Kasumi-1 (cell line): ENCODE measurements at regions not wholly inside any gene's neighbourhood (a gene's known extent, or its start where the extent isn't known, plus 50 kb on each side); places are given as distances from the start of the nearest gene placed in this dataset.

Experiments used
- DNase-seq, 2 experiments: peaks; one replicate each; lab custom pipeline; 2025; lab: John Stamatoyannopoulos, UW

DNA sequence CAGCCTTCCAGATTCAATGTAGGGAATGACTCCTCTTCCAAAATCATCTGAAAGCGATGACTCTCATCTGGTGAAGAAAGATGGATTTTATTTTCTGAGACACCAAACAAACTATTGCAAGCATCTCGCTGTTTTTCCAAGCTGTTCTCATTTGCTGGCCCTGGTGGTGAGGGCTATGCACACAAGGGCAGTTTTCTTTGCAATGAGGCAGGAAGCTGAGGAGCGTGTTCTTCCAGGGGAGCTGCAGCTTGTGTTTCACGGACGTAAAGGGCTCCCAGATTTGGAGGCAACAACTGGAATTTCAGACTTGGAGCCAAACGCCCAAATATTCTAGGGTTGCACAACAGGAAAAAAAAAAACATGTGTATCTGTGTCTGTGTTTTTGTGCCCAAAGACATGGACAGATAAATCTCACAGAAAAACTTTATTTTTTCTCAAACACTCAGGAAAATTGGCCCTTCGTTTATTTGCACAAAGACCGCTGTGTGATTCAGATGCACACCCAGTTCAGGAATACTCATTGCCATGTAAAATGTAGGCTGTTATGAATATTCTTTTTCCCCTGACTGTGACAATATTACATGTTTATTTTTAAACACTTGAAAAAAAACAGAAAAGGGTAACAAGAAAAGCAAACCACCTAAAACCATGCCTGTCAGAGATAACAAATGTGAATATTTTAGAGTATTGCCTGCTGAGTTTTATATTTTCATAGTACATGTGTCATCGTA lies 151.3 kb downstream of the GAS1 start:
- DNase-seq, result no peak

DNA sequence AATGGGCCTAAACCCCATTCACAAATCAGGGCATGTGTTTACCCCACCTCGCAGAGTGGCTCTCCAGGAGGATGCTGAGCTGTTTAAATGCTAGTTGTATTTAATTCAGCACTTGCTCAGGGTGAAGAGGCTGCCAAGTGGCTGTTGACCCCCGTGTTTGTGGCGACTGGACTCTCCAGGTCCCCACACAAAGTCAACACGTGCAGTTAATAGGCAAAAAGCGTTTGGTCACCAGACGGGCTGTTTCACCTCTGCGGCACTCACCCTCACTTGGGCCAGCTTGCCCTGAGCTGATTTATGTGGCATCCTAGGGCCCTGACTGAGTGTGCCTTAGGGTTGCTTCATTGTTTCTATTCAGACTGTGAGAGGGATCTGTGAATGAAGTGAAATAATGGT lies 152.3 kb downstream of the GAS1 start:
- no peak for DNase-seq

DNA sequence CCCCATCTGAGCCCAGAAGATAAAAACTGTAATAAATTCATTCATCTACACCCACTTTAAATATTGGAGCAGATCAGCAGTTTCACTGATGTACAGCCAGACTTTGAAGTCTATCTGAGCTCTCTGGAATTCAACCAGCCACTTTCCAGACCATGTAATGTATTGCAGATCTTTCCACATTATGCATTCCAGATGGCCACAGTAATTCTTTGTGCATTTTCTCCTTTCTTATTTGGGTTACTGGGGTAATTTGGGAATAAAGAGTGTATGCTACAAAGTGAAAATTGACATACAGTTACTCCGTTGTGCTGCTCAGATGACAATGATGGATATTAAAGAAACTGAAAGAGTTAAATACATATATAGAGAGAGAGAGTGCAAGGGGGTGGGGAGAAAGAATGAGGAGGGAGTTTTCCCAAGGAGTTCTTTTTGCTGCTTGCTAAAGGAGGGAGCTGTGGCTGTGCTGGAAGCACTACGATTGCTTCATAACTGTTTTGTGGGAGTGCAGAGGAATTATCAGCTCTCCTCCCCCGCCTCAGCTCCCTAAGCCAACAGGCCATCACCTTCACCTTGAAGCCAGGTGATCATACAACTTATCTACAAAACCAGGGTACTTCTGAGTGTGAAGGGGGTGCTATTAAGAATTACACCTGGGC lies 152.8 kb downstream of the GAS1 start:
- no peak for DNase-seq

DNA sequence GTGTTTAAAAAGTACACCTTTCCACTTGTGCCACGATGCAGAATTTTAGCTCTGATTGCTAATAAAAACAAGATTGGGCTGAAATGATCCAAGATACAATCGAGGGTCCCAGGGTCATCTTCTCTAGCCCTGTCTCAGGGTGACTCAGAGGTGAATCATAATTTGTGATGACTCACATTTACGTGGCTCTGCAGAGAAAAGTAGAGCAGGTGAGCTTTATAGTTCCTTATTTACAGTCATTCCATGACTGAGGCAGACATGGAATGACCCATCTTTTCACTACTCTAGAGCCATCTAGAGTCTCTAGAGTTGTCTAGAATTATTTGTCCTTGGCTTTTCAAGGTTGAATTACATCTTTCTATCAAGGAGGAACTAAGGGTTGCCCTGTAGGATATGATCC lies 155.2 kb downstream of the GAS1 start:
- DNase-seq, result no peak

DNA sequence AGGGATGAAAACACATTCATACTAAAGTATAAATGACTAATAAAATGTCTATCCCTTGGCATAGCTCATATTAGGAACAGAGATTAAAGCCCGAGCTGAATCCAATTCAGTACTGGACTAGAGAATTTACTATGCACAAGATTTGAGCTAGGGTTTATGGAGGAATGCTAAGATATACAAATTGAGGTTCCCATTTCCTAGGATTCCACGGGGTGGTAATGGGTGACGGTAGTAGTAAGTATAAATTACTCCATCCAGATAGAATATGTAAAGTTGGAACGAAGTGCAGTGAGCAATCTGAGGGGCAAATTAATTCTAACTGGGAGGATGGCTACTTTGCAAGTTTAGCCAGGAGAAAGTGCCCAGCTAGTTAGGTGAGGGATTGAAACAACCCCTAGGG lies 156.5 kb downstream of the GAS1 start:
- DNase-seq, result no peak

DNA sequence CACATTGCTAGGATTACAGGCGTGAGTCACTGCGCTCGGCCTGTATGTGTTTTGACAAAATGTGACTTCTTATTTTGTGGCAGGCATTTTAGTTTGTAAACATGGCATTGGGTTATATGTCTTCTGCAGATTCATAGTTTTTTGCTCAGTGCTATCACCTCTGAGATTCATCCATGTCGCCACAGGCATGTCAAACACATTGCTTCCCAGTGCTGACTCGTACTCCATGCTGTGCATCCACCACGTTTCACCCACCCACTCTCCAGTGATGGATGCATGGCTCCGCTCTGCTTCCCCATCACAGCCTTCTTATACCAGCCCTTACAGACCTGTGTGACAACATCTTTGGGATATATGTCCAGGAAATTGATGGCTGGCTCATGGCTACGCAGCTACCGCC lies 158.8 kb downstream of the GAS1 start:
- DNase-seq, result no peak

DNA sequence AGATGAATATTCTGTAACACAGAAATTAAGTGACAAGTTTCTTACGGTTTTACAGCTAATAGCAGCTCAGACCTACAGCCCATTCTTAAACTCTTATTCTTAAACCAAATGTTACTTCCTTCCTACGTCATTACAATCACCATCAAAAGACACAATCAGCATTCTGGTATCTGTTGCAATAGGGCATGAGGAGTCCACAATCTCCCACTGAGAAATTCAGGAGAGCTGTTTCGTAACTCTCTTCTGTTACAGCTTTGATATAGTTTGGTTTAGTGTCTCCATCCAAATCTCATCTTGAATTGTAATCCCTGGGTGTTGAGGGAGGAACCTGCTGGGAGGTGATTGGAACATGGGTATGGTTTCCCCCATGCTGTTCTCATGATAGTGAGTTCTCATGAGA lies 163.4 kb downstream of the GAS1 start:
- DNase-seq, result peak in 1 of 2 experiments; percentile 3

DNA sequence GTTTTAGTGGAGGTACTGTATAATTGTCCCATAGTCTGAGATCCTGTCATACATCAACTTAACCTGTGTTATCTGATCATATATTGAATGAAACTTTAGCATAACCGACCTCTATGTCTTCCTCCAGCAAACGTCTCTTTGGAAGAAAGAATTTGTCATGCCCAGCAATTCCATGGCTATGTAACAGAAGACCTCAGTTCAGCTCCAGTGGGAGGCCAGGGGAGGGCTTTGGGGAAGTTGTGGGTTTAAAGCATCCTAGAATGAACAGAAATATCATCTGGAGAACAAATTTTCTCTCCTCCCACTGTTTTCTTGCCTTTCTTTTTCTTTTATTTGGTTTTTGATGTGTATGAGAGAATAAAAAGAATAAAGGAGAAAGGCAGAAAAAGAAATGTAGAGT lies 164.5 kb downstream of the GAS1 start:
- peak; percentile 16 to 21 for DNase-seq

DNA sequence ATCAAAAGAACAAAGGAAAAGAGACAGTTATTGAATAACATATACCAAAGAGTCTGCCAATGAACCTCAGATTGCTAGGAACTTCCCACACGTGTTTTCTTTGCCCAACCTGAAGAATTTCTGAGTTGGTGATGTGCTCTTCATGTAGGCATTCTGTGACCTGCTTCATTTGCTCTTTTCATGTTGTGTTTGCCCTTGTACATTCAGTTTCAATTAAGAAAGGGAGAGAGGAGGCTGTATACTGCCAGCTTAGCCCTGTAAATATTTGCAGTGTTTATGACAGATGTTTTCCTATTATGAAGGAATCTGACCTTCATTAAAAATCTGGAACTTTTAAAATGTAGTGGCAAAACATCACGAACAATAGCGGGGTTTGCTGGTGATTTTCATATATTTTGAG lies 168.5 kb downstream of the GAS1 start:
- DNase-seq, result no peak

DNA sequence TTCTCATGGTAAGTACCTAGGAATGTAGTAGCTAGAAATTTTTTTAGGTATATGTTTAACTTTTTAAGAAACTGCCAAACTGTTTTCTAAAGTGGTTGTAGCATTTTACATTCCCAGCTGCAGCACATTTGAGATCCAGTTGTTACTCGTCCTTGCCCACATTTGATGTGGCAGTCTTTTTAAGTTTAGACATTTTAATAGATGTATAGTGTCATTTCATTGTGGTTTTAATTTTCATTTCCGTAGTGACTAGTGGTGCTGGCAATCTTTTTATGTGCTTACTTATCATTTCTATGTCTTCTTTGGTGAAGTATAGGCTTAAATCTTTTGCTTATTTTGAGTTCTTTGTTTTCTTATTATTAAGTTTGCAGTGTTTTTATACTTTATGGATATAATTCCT lies 171.6 kb downstream of the GAS1 start:
- no peak for DNase-seq

DNA sequence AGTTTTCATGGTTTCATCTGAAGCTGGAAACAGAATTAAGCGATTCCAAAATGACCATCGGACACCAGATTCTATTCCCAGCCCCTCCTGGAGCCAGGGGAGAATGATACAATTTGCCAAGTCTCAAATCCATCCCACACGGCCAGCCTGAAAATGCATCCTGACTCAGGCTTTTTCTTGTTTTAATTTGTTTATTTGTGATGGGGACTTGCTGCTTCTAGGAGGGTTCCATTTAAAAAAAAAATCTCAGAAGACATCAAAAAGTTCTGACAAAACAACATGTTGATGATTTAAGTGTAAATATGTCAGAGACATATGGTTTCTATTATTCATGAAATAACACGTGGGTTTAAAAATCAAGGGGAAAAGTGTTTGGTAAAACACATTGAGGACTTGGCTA lies 173.2 kb downstream of the GAS1 start:
- no peak for DNase-seq

DNA sequence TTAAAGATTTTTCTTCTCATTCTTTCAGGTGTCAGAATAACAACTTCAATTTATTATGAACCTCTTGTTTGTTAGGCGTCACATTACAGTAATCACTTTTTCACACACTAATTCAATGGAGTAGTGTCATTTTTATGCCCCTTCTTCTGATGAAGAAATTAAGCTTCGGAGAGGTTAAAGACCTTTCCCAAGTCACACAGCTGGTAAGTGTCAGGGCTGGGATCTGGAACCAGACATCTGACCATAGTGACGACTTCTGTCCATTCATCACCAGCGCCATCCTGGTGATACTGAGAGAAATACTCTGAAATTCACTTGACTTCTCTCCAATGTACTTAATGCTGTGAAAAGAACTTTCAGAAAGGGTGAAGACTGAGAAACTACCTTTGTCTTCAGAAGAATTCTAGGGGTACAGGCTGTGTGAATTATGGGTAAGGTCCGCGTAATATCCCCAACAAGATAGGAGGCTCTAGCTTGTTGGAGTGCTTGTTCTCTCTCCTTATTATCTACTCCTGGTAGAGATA lies 173.8 kb downstream of the GAS1 start:
- DNase-seq, result no peak

DNA sequence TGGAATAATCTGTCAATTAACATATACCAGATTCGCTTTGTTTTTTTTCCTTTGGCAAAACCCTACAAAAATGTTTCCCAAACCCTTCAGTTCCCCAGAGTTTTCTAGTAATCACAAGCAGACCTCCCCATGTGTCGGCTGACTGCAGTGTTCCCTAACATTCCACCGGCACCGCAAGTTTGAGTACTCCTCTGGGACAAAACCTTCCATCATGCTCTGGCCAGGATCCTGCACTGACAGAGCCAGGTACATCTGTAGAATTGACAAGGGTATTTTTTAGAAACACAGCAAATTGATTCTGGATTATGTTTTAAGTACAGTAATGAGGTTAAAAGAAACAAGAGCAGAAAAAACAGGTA lies 174.7 kb downstream of the GAS1 start:
- no peak for DNase-seq

DNA sequence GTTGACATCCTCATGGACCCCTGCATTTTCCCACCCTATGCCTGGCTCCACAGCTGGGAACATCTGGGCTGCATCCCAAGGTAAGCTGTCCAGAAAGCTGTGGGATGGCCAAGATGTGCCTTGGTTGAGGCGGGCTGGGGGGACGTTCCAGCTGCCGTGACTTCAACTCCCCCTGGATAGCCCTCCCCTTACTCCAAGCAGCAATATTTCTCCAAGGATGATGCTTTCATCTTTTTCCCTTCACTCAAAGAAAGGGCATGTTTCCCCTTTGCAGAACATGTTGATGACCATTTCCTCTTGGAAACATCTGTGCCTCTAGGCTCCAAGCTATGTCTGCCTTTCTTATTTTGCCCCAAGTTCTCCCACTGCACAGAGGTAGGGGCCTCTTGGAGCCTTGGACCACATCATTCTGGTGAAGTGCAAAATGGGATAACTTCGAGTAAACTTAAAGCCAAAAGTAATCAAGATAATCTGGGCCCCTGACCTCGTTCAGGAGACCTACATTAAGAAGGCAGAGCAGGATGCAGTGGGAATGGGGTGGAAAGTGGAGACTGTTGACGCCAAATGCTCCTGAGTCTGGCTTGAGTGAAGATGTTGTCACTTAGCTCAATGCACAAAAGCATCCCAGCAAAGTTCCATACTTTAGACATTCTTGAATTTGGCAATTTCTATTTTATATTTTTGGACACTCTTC lies 175.2 kb downstream of the GAS1 start:
- no peak for DNase-seq

DNA sequence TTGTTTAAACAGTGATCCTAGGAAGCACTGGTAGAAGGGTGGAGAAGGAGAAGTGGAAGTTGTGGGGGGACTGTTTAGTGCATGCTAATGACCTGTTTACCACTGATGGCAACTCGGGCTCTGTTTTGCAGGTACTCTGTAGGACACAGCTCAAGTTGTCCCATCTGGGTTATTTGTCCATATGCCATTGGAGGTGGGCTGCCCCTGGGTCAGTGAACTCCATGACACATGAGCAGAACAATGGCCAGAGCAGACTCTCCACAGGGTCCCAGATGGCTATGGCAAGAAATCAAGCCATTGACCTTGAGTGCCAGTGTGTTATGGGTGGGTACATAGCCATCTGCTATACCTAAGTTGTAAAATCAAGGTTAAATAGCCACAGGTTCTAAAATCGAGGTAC lies 175.9 kb downstream of the GAS1 start:
- no peak for DNase-seq

DNA sequence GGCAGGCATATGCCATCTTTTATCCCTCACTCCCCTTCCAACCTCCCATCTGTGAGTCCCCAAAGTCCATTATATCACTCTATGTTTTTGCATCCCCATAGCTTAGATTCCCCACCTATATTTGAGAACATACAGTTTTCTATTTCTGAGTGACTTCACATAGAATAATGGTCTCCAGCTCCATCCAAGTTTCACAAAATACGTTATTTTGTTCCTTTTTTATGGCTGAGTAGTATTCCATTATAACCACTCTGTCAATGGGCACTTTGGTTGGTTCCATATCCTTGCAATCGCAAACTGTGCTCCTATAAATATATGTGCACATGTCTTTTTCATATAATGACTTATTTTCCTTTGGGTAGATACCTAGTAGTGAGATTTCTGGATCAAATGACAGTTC lies 178.6 kb downstream of the GAS1 start:
- DNase-seq, result no peak

DNA sequence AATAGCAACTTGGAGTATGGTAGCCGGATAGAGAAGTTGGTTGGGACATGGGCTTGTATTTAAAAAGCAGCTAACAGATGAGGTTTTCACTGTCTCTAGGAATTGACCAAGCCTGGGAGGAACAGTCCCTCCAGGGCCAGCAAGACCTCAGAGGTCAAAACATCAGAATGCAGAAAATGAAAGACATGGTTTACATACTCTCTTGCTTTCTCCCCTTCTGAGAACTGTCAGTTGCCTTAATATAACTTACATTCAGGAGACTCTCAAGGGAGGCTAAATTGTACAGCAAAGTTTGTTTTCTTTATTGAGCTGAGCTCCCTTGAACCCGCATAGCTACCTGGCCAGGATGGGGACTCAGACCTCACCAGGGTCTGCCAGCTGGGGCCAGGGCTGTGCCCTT lies 179.3 kb downstream of the GAS1 start:
- DNase-seq, result no peak

DNA sequence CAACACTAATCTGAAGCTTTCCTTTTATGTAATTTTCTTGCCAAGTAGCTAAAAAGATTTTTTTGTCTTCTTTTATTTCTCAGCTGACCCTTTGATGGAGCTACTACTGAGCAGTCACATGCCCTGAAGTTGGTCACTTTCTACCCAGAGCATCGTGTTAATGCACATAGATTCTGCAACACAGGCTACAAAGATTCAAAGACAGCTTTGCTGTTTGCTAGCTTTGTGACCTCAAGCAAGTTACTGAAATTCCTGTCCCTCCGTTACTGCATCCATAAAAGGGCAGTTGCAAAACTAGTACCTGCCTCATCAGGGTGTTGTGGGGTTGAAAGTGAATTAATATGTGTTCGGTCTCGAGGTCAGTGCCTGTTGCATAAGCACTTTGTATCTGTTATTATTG lies 179.9 kb downstream of the GAS1 start:
- DNase-seq, result no peak

DNA sequence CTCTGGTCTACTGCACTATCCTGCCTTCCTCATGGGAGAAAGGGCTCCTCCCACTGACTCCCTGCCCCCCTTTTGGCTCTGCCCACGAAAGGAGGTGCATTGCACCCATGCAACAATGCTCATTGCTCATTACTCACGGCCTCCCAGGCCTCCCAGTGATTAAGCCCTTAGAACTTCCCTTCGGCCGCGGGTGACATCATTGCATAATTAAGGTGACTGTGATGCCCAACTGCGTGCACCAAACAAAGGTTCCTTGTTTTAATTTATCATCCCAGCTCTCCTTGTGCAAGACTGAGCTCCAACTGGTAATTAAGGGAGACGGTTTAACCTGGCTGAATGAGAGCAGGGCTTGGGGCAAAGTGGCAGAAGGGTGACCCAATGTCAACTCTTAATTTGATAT lies 180.4 kb downstream of the GAS1 start:
- DNase-seq, result no peak

DNA sequence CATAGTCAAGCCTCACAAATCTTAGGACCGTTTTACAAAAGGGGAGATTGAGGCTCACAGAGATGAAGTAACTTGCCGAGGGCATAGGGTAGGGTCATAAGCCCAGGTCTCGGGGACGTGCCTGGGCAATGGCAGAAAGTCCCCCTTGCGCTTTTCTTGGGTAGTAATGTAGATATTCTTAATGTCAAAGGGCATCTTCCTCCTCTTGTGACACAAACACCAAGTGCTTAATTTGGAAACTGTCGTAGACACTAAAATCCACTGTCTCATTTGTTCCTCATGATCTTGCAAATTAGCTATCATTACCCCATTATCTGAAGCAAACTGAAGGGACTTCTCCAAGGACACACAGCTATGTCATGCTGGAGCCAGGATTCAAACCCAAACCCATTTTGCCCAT lies 180.8 kb downstream of the GAS1 start:
- no peak for DNase-seq

DNA sequence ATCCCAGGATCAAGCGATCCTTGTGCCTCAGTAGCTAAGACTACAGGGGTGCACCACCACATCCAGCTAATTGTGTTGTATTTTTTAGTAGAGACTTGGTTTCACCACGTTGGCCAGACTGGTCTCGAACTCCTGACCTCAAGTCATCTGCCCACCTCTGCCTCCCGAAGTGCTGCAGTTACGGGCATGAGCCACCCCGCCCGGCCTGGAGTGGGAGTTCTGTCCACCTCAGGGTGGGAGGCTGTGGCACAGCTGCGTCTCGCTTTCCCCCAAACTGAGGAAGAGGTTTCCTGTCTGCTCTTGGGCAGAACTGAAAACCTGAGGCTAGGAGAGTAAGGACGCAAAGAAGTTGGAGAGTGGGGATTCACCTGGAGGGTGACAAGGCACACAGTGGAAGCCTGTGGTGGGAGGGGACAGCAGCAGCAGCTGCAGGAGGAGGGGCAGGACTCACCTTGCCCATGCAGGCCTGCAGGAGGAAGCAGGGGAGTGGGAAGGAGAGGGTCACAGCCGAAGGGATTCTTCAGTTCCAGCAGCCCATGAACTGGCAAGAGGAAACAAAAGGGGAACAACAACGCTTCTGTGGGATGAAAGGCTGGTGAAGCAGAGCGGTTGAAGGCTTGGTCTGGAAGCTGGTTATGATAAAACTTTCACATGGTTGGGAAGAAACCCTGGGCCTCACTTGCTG lies 181.4 kb downstream of the GAS1 start:
- peak; percentile 34 to 41 for DNase-seq

DNA sequence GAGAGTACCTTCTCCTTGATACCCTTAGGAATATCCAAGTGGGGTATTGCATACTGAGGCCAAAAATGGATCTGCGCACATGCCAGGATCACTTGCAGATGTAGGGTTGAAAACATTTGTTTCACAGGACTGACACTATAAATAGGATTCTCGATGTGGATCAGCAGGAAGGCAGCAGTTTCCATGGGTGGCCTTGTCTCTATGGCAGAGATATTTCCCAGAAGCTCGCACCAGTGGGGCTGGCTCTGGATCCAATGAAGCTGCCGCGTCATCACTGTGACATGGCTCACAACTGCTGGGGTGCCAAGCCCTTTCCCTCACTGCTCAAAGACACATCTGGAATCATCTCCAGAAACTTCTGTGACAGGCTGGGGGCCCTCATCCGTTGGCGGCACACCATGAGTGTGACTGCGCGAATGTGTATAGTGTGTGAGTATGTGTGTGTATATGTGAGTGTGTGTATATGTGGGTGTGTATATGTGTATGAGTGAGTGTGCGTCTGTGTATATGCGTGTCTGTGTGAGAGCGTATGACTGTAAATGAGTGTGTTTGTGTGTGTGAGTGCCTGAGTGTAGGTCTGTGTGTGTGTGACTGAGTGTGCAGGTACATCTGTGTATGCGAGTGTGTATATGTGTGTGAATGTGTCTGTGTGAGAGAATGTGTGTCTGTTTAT lies 182.5 kb downstream of the GAS1 start:
- no peak for DNase-seq
